ENCODE measurements at regions not wholly inside any gene's neighbourhood (a gene's known extent, or its start where the extent isn't known, plus 50 kb on each side); places are given as distances from the start of the nearest gene placed in this dataset.

- H3K36me3 ChIP-seq (replicated peaks in 1 of 2), result no peaks in the 10 kb centered on the region
- no peak for DNase-seq
- intact Hi-C loops (cut with DNase I), result no loop called here
- H3K27ac ChIP-seq, result no peak overlapping the region
- no peaks in the 10 kb centered on the region for H3K9me3 ChIP-seq (replicated peaks in 1 of 3)
- TF ChIP-seq POLR2A (IDR thresholded peaks at IDR 0.05), result no peak
- TF ChIP-seq, protein P1, sequence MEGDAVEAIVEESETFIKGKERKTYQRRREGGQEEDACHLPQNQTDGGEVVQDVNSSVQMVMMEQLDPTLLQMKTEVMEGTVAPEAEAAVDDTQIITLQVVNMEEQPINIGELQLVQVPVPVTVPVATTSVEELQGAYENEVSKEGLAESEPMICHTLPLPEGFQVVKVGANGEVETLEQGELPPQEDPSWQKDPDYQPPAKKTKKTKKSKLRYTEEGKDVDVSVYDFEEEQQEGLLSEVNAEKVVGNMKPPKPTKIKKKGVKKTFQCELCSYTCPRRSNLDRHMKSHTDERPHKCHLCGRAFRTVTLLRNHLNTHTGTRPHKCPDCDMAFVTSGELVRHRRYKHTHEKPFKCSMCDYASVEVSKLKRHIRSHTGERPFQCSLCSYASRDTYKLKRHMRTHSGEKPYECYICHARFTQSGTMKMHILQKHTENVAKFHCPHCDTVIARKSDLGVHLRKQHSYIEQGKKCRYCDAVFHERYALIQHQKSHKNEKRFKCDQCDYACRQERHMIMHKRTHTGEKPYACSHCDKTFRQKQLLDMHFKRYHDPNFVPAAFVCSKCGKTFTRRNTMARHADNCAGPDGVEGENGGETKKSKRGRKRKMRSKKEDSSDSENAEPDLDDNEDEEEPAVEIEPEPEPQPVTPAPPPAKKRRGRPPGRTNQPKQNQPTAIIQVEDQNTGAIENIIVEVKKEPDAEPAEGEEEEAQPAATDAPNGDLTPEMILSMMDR (IDR thresholded peaks at IDR 0.05), result no peak
- WGBS, 4 donors, result 63 to 81% (median 80%) methylated on average over 6 to 7 of the region's 7 CpGs
- no peak overlapping the region for H3K4me3 ChIP-seq
- no peaks in the 10 kb centered on the region for H3K4me1 ChIP-seq (replicated peaks in 1 of 2)
- H3K27me3 ChIP-seq, result no peaks in the 10 kb centered on the region
These were observed 386.6 kb downstream of the SOX9 start for GRCh38 chr17:72507370-72507769.

- Histone ChIP-seq H3K36me3 (replicated peaks in 1 of 2) (no peaks in the 10 kb centered on the region), H3K27ac (no peak overlapping the region), H3K9me3 (replicated peaks in 1 of 3) (no peaks in the 10 kb centered on the region), H3K4me1 (replicated peaks in 1 of 2) (no peaks in the 10 kb centered on the region), H3K27me3 (no peaks in the 10 kb centered on the region), H3K4me3 (no peak overlapping the region)
- intact Hi-C loops (cut with DNase I), result no loop called here
- no peak for TF ChIP-seq POLR2A (IDR thresholded peaks at IDR 0.05)
- TF ChIP-seq, protein P1 (IDR thresholded peaks at IDR 0.05), result no peak
- 74 to 83% (median 78%) methylated on average over 3 of the region's 3 CpGs for WGBS, 4 donors
- DNase-seq, result no peak
These were observed 389.7 kb downstream of the SOX9 start for GRCh38 chr17:72510351-72511016.

GRCh38 chr17:72511242-72511641, 390.4 kb downstream of the SOX9 start:
- H3K27me3 ChIP-seq, result no peaks in the 10 kb centered on the region
- intact Hi-C loops (cut with DNase I), result no loop called here
- H3K36me3 ChIP-seq (replicated peaks in 1 of 2), result no peaks in the 10 kb centered on the region
- no peak for DNase-seq
- TF ChIP-seq, protein P1 (IDR thresholded peaks at IDR 0.05), result no peak
- TF ChIP-seq POLR2A (IDR thresholded peaks at IDR 0.05), result no peak
- H3K4me3 ChIP-seq, result no peak overlapping the region
- H3K9me3 ChIP-seq (replicated peaks in 1 of 3), result no peaks in the 10 kb centered on the region
- no peak overlapping the region for H3K27ac ChIP-seq
- no peaks in the 10 kb centered on the region for H3K4me1 ChIP-seq (replicated peaks in 1 of 2)
- WGBS, 4 donors, result 81 to 88% (median 85%) methylated on average over 7 of the region's 7 CpGs

DNA sequence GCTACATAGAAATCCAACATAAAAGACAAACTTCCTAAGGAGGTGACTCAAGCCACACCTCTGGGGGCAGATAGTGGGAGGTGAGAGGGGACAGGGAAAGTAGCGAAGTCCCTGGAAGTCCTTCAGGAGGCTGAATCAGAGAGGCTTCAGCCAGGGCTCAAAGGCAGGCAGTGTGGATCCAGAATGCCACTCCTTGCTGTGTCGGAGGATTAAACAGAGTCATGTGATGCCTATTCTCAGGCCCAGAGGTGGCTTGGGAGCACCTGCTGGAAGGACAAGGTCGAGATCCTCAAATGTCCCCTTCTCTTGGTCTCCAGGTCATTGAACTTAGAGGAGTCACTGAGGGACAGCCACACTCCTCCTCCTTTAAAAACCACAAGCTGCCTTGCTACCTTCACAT, 391.1 kb downstream of the SOX9 start:
- H3K27ac ChIP-seq, result no peak overlapping the region
- intact Hi-C loops (cut with DNase I), result no loop called here
- H3K4me3 ChIP-seq, result no peak overlapping the region
- 57 to 78% (median 73%) methylated on average over 3 of the region's 3 CpGs for WGBS, 4 donors
- no peaks in the 10 kb centered on the region for H3K4me1 ChIP-seq (replicated peaks in 1 of 2)
- TF ChIP-seq, protein P1 (IDR thresholded peaks at IDR 0.05), result no peak
- no peak for TF ChIP-seq POLR2A (IDR thresholded peaks at IDR 0.05)
- H3K9me3 ChIP-seq (replicated peaks in 1 of 3), result no peaks in the 10 kb centered on the region
- no peaks in the 10 kb centered on the region for H3K36me3 ChIP-seq (replicated peaks in 1 of 2)
- no peak for DNase-seq
- H3K27me3 ChIP-seq, result no peaks in the 10 kb centered on the region
